Mucosa of descending colon (tissue), 3 donors: ENCODE measurements at regions not wholly inside any gene's neighbourhood (a gene's known extent, or its start where the extent isn't known, plus 50 kb on each side); places are given as distances from the start of the nearest gene placed in this dataset.

Experiments
- ATAC-seq: fragments of 200-7000 bp; cut with Tn5 transposase; one replicate; pipeline ENCODE4 v1.9.1; 2020; ENCODE audit warnings: mild to moderate bottlenecking, moderate library complexity
- DNase-seq, 3 donors: peaks; one replicate each; pipeline ENCODE4 v3.0.0-alpha.2; 2020
- H3K36me3 ChIP-seq: fragments of 200-600 bp; one replicate; pipeline ENCODE4 v1.8.0; 2021; ENCODE audit warnings: low read depth, mild to moderate bottlenecking
- H3K4me1 ChIP-seq: fragments of 200-600 bp; one replicate; pipeline ENCODE4 v1.8.0; 2021; ENCODE audit warnings: low read depth, mild to moderate bottlenecking
- H3K4me3 ChIP-seq: fragments of 200-600 bp; one replicate; pipeline ENCODE4 v1.8.0; 2021; ENCODE audit warnings: mild to moderate bottlenecking
- H3K9me3 ChIP-seq: fragments of 200-600 bp; one replicate; pipeline ENCODE4 v1.8.0; 2021; ENCODE audit warnings: mild to moderate bottlenecking
- CTCF ChIP-seq: fragments of 200-600 bp; IDR thresholded peaks from one replicate; pipeline ENCODE4 v1.8.0; 2022; ENCODE audit warnings: antibody characterized with exemption, mild to moderate bottlenecking
- intact Hi-C, 2 donors: fragments of 100-400 bp; cut with DNase I in 1 of 2; cut with micrococcal nuclease in 1 of 2; formaldehyde crosslinking; loops; one replicate each; pipeline versions ENCODE4 v1.11.0 to v1.11.1; 2022; cut with DNase I, micrococcal nuclease
- donor health status: DM: no; HTN: no; CAD: no; lungs with moderate emphysema.
- donor health status: DM: no; HTN: no; CAD: no.
- donor health status: DM: no; HTN: yes; CAD: no.

- DNase-seq (no peak), ATAC-seq (no peak)
- H3K9me3 ChIP-seq, result no peaks in the 10 kb centered on the region
- H3K36me3 ChIP-seq, result no peaks in the 10 kb centered on the region
- TF ChIP-seq CTCF, result no peak
- intact Hi-C loops, result no loop called here
- no peaks in the 10 kb centered on the region for H3K4me1 ChIP-seq
- no peak overlapping the region for H3K4me3 ChIP-seq
These were observed 52.2 kb upstream of the OR9Q1 start for GRCh38 chr11:57971272-57972012.

GRCh38 chr11:57972013-57972367 lies 51.7 kb upstream of the OR9Q1 start:
- ATAC-seq, result no peak
- Histone ChIP-seq H3K9me3 (no peaks in the 10 kb centered on the region), H3K4me1 (no peaks in the 10 kb centered on the region), H3K4me3 (no peak overlapping the region), H3K36me3 (no peaks in the 10 kb centered on the region)
- TF ChIP-seq CTCF, result no peak
- DNase-seq, result no peak
- intact Hi-C loops, result no loop called here
